ENCODE measurements at regions not wholly inside any gene's neighbourhood (a gene's known extent, or its start where the extent isn't known, plus 50 kb on each side); places are given as distances from the start of the nearest gene placed in this dataset.

GRCh38 chr11:109733245-109733644, 311.3 kb downstream of the C11orf87 start:
- H3K4me1 ChIP-seq (replicated peaks) = no peaks in the 10 kb centered on the region
- intact Hi-C loops (cut with DNase I) = no loop called here
- no peak for TF ChIP-seq POLR2AphosphoS5 (IDR thresholded peaks at IDR 0.05)
- no peak for TF ChIP-seq POLR2A (IDR thresholded peaks at IDR 0.05)
- TF ChIP-seq CTCF (IDR thresholded peaks at IDR 0.05) = no peak
- DNase-seq (ENCODE audit: low spot score) = no peak
- no peak overlapping the region for H3K27ac ChIP-seq
- WGBS = 96% methylated on average over 1 of the region's 1 CpG
- no peaks in the 10 kb centered on the region for H3K36me3 ChIP-seq
- no peak overlapping the region for H3K4me3 ChIP-seq
- H3K9me3 ChIP-seq = no peaks in the 10 kb centered on the region
- H3K27me3 ChIP-seq (replicated peaks; ENCODE audit: insufficient read depth) = no peaks in the 10 kb centered on the region

- WGBS = 57% methylated on average over 3 of the region's 3 CpGs
- H3K9me3 ChIP-seq = no peaks in the 10 kb centered on the region
- H3K4me3 ChIP-seq = no peak overlapping the region
- H3K27ac ChIP-seq = no peak overlapping the region
- DNase-seq (ENCODE audit: low spot score) = no peak
- no peak for TF ChIP-seq POLR2A (IDR thresholded peaks at IDR 0.05)
- no peak for TF ChIP-seq POLR2AphosphoS5 (IDR thresholded peaks at IDR 0.05)
- TF ChIP-seq CTCF (IDR thresholded peaks at IDR 0.05) = no peak
- no peaks in the 10 kb centered on the region for H3K27me3 ChIP-seq (replicated peaks; ENCODE audit: insufficient read depth)
- intact Hi-C loops (cut with DNase I) = no loop called here
- no peaks in the 10 kb centered on the region for H3K4me1 ChIP-seq (replicated peaks)
- H3K36me3 ChIP-seq = no peaks in the 10 kb centered on the region
These were observed 312.6 kb downstream of the C11orf87 start for GRCh38 chr11:109734566-109734965.

- no peaks in the 10 kb centered on the region for H3K9me3 ChIP-seq
- no peaks in the 10 kb centered on the region for H3K36me3 ChIP-seq
- no peak for TF ChIP-seq POLR2A (IDR thresholded peaks at IDR 0.05)
- TF ChIP-seq CTCF (IDR thresholded peaks at IDR 0.05) = no peak
- no peak for TF ChIP-seq POLR2AphosphoS5 (IDR thresholded peaks at IDR 0.05)
- no peak overlapping the region for H3K4me3 ChIP-seq
- no peaks in the 10 kb centered on the region for H3K27me3 ChIP-seq (replicated peaks; ENCODE audit: insufficient read depth)
- no peak for DNase-seq (ENCODE audit: low spot score)
- no peaks in the 10 kb centered on the region for H3K4me1 ChIP-seq (replicated peaks)
- 82% methylated on average over 2 of the region's 2 CpGs for WGBS
- no peak overlapping the region for H3K27ac ChIP-seq
- intact Hi-C loops (cut with DNase I) = no loop called here
These were observed 313.1 kb downstream of the C11orf87 start for GRCh38 chr11:109735128-109735527.

- no peaks in the 10 kb centered on the region for H3K36me3 ChIP-seq
- DNase-seq (ENCODE audit: low spot score) = no peak
- TF ChIP-seq POLR2A (IDR thresholded peaks at IDR 0.05) (no peak), POLR2AphosphoS5 (IDR thresholded peaks at IDR 0.05) (no peak), CTCF (IDR thresholded peaks at IDR 0.05) (no peak)
- no peak overlapping the region for H3K4me3 ChIP-seq
- intact Hi-C loops (cut with DNase I) = no loop called here
- H3K4me1 ChIP-seq (replicated peaks) = no peaks in the 10 kb centered on the region
- WGBS = 34% methylated on average over 2 of the region's 2 CpGs
- H3K27ac ChIP-seq = no peak overlapping the region
- no peaks in the 10 kb centered on the region for H3K9me3 ChIP-seq
- H3K27me3 ChIP-seq (replicated peaks; ENCODE audit: insufficient read depth) = no peaks in the 10 kb centered on the region
These were observed 317.4 kb downstream of the C11orf87 start for GRCh38 chr11:109739379-109739778.

GRCh38 chr11:109745996-109746625, 324.1 kb downstream of the C11orf87 start:
- Histone ChIP-seq H3K4me3 (no peak overlapping the region), H3K27ac (no peak overlapping the region), H3K27me3 (replicated peaks; ENCODE audit: insufficient read depth) (no peaks in the 10 kb centered on the region), H3K9me3 (no peaks in the 10 kb centered on the region), H3K4me1 (replicated peaks) (no peaks in the 10 kb centered on the region), H3K36me3 (no peaks in the 10 kb centered on the region)
- intact Hi-C loops (cut with DNase I) = loop anchor here (5.0 kb wide), 1 partner anchor 734 kb away; no protein-coding TSS in a partner anchor
- DNase-seq (ENCODE audit: low spot score) = no peak
- WGBS = 81% methylated on average over 4 of the region's 4 CpGs
- TF ChIP-seq POLR2A (IDR thresholded peaks at IDR 0.05) (no peak), CTCF (IDR thresholded peaks at IDR 0.05) (no peak), POLR2AphosphoS5 (IDR thresholded peaks at IDR 0.05) (no peak)

All from prostate gland (tissue), 2 donors.